AG09319 (cell line): ENCODE measurements at regions not wholly inside any gene's neighbourhood (a gene's known extent, or its start where the extent isn't known, plus 50 kb on each side); places are given as distances from the start of the nearest gene placed in this dataset.
A peak's percentile ranks its signal among the peaks of the same experiment; 100 is the strongest.

Experiments used
- DNase-seq: peaks from one replicate; pipeline ENCODE4 v3.0.0-alpha.2; 2010; ENCODE audit warnings: low read depth; ENCODE audit errors: extremely low read depth
- TF ChIP-seq, protein P1 (sequence below): IDR thresholded peaks from 2 replicates; pipeline ENCODE4 v1.5.1; 2011; ENCODE audit warnings: low read depth, mild to moderate bottlenecking, inconsistent platforms, low read length, moderate library complexity

DNA sequence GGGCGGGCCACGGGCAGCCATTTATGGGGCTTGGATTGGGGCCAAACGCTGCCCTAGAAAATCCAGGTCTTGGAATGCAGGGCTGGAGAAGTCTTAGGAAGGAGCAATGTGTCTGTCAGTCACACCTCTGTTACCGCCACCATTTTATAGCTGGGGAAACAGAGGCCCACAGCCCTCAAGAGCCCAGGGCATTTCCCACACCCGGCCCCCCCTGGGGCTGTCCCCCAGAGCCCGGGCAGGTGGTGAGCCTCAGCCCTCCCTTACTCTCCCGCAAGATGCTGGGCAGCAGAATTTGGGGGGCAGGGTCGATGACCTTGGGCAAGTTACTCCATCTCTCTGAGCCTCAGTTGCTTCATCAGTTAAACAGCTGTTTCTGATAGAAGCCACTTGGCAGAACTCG lies 508.2 kb downstream of the SHQ1 start:
- no peak for DNase-seq
- TF ChIP-seq, protein P1, sequence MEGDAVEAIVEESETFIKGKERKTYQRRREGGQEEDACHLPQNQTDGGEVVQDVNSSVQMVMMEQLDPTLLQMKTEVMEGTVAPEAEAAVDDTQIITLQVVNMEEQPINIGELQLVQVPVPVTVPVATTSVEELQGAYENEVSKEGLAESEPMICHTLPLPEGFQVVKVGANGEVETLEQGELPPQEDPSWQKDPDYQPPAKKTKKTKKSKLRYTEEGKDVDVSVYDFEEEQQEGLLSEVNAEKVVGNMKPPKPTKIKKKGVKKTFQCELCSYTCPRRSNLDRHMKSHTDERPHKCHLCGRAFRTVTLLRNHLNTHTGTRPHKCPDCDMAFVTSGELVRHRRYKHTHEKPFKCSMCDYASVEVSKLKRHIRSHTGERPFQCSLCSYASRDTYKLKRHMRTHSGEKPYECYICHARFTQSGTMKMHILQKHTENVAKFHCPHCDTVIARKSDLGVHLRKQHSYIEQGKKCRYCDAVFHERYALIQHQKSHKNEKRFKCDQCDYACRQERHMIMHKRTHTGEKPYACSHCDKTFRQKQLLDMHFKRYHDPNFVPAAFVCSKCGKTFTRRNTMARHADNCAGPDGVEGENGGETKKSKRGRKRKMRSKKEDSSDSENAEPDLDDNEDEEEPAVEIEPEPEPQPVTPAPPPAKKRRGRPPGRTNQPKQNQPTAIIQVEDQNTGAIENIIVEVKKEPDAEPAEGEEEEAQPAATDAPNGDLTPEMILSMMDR, result no peak

DNA sequence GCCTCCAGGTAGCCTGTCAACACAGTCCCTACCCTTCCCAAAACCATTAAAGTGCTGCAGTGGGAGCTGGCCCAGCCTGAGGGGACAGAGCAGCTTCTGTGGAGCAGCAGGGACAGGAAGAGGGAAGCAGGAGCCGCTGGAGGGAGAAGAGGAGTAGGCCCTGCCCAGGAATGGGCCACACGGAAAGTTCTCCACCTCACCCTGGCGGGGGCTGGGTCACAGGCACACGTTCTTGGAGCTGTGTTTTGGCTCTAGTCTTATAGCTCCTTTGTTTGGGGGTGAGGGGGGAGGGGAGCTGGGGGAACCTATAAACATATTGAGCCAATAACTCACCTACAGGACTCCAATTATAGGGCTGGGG lies 508.6 kb downstream of the SHQ1 start:
- TF ChIP-seq, protein P1, result no peak
- no peak for DNase-seq

DNA sequence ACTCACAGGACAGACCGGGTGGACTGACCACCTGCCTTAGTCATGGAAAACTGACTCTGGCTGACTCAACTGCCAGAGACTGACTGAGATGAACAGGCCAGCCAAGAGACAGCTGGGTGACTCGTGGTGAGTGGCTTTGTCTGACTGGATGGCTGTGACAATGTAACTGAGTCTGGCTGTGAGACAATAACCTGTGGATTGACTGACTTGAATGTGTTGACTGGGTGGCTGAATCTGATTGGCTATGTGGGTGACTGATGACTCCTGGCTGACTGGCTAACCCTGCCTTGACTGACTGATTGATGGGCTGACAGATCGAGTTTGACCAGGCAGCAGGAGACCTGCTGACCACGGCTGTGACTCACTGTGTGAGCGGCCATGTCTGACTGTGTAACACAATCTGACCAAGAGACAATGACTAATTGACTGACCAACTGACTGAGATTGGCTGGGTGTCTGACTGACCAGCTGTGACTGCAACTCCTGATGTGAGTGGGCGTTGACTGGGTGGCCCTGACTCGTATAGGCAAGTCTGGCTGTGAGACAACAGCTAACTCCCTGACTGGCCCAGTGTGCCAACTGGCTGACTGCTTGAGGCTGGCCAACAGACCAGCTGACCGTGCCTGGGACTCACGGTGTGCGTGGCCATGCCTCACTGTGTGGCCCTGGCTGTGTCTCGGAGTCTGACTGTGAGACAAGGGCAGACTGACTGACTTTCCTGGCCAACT lies 509.1 kb downstream of the SHQ1 start:
- TF ChIP-seq, protein P1, result no peak
- peak; percentile 59 for DNase-seq

- TF ChIP-seq, protein P1, result no peak
- no peak for DNase-seq
Measured at GRCh38 chr3:72338082-72338941, 509.9 kb downstream of the SHQ1 start.

DNA sequence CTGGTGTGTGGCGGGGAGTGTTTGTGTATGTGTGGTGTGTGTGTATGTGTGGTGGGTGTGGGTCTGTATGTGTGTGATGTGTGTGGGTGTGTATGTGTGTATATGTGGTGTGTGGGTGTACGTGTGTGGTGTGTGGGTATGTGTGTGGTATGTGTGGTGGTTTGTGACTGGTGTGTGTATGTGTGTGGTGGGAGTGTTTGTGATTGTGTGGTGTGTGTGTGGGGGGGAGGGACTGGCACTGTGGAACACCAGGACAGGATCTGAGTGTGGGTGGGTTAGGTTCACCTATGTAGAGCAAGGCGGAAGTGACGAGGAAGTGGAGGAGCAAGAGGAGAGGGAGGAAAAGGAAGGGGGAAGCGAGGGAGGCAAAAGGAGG lies 510.8 kb downstream of the SHQ1 start:
- TF ChIP-seq, protein P1, result no peak
- DNase-seq, result no peak

GRCh38 chr3:72336821-72337479 lies 511.3 kb downstream of the SHQ1 start:
- no peak for DNase-seq
- TF ChIP-seq, protein P1, result no peak
